GM12872 (cell line): ENCODE measurements at regions not wholly inside any gene's neighbourhood (a gene's known extent, or its start where the extent isn't known, plus 50 kb on each side); places are given as distances from the start of the nearest gene placed in this dataset.

Source experiments
- TF ChIP-seq, protein P1 (sequence below): IDR thresholded peaks from 3 replicates; pipeline ENCODE4 v1.5.1; 2011; ENCODE audit warnings: low read depth, mild to moderate bottlenecking, low read length, moderate library complexity; ENCODE audit not compliant: insufficient read depth

DNA sequence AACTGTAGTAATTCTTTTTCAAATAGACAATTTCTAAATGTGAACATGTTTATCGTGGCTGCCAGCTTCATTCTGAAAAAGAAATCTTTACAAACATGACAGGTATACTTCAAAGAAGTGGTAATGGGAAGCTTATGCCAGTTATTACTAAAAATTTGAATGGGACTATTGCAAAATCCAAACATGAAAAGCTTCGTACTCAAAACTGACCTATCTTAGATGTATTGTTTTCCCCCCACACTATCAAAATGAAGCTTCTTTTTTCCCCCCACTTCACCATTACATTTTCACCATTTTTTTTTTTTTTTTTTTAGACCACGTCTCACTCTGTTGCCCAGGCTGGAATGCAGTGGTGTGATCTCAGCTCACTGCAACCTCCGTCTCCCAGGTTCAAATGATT is 50.4 kb upstream of the SERTAD2 start:
- TF ChIP-seq, protein P1, sequence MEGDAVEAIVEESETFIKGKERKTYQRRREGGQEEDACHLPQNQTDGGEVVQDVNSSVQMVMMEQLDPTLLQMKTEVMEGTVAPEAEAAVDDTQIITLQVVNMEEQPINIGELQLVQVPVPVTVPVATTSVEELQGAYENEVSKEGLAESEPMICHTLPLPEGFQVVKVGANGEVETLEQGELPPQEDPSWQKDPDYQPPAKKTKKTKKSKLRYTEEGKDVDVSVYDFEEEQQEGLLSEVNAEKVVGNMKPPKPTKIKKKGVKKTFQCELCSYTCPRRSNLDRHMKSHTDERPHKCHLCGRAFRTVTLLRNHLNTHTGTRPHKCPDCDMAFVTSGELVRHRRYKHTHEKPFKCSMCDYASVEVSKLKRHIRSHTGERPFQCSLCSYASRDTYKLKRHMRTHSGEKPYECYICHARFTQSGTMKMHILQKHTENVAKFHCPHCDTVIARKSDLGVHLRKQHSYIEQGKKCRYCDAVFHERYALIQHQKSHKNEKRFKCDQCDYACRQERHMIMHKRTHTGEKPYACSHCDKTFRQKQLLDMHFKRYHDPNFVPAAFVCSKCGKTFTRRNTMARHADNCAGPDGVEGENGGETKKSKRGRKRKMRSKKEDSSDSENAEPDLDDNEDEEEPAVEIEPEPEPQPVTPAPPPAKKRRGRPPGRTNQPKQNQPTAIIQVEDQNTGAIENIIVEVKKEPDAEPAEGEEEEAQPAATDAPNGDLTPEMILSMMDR, result no peak

DNA sequence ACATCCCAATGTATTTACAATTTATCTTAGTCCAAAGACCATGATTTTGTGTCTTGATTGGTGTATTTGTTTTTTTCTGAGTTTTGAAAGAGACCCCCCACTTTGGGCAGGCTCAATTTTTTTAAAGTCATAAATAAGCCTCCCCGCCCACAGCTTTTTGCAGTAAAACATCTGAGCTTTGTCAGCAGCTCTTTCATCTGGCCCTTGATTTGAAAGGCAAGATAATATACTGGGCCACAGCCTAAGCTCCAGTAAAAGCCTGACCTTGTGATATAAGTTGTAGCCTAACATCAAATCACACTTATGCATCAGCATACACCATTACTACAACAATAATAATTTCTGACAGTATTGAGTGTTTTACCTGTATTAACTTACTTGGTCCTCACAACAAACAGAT is 51.3 kb upstream of the SERTAD2 start:
- TF ChIP-seq, protein P1, result no peak

DNA sequence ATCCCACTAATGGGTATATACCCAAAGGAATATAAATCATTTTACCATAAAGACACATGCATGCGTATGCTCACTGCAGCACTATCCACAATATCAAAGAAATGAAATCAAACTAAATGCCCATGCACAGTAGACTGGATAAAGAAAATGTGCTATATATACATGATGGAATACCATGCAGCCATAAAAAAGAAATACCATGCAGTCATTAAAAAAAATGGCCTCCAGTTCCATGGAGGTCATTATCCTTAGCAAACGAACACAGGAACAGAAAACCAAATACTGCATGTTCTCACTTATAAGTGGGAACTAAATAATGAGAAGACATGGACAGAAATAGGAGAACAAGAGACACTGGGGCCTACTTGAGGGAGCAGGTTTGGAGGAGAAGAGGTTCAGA is 53.6 kb upstream of the SERTAD2 start:
- TF ChIP-seq, protein P1, result no peak

DNA sequence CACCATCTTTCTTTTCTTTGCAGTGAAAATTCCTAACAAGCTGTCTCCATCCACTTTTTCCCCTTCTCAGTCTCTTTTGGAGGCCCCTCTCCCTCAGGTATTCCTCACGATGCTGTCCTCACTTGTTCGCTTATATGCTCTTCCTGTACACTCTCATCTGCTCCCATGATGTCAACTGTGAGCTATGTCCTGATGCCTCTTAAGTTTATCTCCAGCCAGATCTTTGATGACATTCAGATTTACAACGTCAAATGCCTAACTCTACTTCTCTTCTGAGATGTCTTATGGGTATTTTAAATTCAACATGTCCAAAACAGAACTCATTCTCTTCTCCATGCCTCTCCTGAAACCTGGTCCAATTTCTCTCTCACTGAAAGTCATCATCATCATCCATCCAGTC is 55.1 kb upstream of the SERTAD2 start:
- TF ChIP-seq, protein P1, result no peak

DNA sequence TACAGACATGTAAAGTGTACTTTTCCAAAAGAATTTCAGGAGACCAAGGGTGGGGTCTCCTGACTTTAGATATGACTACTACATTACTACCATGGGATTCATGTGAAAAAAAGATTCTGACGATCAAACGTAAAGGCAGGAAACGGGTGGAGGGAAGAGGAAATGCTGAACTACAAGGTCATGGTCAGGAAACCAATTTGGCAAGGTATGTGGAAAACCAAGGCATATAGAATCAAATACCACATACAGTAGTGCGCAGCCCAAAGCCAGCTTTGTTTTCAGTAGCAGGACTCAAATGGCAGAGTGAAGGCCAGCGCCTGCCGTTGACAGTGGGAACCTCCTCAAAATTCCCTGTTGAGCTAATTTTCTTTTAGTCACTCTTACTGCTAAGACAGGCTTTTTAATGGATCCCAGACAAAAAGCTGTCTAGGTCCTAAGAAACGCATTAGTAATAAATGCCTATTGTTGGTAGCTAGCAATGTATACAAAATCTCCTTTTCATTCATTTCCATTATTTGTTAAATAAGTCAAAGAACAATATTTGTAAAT is 57.6 kb upstream of the SERTAD2 start:
- TF ChIP-seq, protein P1, result no peak

DNA sequence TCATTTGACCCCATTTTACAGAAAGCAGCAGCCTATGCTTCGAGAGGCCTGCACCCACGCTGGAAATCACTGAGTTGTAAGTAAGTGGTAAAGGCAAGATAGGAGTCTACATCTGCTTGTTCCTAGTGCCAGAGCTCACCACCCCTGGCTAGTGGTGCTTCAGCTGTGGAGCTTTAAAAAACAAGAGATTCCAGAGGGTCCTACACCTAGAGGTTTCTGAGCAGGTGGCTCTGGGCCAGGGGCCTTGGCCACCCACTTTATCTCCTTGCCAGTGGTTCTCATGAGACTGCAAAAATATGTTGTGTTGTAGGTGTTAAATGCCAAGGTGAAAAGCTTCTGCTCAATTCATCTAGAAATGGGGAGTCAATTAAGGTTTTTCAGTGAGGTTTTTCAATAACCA is 60.0 kb upstream of the SERTAD2 start:
- TF ChIP-seq, protein P1, result no peak

DNA sequence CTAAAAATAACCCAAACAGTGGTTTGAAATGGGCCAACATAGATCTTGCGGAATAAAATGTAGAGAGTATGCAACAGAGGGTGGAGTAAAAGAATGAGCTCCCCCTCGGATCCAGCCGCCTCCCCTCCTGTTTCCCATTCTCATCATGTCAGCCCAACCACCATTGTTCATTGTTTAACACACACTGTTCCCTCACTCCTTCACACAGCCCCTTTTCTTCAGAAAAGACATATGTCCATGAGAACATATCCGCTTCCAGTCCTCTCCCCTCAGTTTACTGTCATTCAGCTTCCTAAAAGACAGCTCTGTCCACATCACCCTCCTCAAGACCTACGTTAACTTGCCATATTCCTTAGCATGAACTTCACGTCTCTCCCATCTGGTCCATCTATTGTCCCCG is 62.9 kb upstream of the SERTAD2 start:
- TF ChIP-seq, protein P1, result no peak
